ENCODE measurements at regions not wholly inside any gene's neighbourhood (a gene's known extent, or its start where the extent isn't known, plus 50 kb on each side); places are given as distances from the start of the nearest gene placed in this dataset.

DNA sequence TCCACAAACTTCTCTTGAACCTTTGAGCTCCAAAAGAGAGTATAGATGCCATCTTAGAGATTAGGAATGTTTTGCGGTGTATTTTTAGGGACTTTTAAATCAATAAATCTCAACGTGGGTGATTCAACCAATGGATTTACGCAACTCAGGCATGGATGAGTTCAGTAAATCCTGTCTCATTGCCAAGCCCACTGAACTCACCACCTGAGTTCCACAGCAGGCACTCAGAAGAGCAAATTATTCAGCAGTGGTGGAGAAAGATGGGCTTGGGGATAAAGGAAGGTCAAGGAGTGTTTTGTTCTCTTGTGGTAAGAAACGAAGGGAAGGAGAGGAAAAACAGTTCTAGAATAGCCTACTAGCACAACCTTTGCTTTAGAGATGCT, 68.7 kb upstream of the HMGA2 start:
- TF ChIP-seq, protein P1, sequence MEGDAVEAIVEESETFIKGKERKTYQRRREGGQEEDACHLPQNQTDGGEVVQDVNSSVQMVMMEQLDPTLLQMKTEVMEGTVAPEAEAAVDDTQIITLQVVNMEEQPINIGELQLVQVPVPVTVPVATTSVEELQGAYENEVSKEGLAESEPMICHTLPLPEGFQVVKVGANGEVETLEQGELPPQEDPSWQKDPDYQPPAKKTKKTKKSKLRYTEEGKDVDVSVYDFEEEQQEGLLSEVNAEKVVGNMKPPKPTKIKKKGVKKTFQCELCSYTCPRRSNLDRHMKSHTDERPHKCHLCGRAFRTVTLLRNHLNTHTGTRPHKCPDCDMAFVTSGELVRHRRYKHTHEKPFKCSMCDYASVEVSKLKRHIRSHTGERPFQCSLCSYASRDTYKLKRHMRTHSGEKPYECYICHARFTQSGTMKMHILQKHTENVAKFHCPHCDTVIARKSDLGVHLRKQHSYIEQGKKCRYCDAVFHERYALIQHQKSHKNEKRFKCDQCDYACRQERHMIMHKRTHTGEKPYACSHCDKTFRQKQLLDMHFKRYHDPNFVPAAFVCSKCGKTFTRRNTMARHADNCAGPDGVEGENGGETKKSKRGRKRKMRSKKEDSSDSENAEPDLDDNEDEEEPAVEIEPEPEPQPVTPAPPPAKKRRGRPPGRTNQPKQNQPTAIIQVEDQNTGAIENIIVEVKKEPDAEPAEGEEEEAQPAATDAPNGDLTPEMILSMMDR (IDR thresholded peaks at IDR 0.05; ENCODE audit: insufficient read depth, low read length), result no peak
- TF ChIP-seq REST (IDR thresholded peaks at IDR 0.05; ENCODE audit: insufficient replicate concordance, low read depth) (no peak), GABPA (IDR thresholded peaks at IDR 0.05; ENCODE audit: low read depth) (no peak)

All from HL-60 (cell line).